IPS DF 6.9 (cell line): ENCODE measurements at regions not wholly inside any gene's neighbourhood (a gene's known extent, or its start where the extent isn't known, plus 50 kb on each side); places are given as distances from the start of the nearest gene placed in this dataset.

ENCODE experiments used
- DNase-seq: peaks from one replicate; pipeline ENCODE4 v3.0.0-alpha.2; 2013; ENCODE audit warnings: low read depth, low spot score
- H3K27ac ChIP-seq: one replicate; pipeline ENCODE4 v1.5.1; 2013; ENCODE audit warnings: low read length, control low read depth
- H3K27me3 ChIP-seq: 2 replicates; pipeline ENCODE4 v1.6.1; 2013; ENCODE audit warnings: mild to moderate bottlenecking, low read length; ENCODE audit not compliant: control insufficient read depth, insufficient read depth
- H3K36me3 ChIP-seq: 2 replicates; pipeline ENCODE4 v1.6.1; 2013; ENCODE audit warnings: low read length; ENCODE audit not compliant: control insufficient read depth, insufficient read depth
- H3K4me1 ChIP-seq: 2 replicates; pipeline ENCODE4 v1.6.1; 2013; ENCODE audit warnings: low read length; ENCODE audit not compliant: control insufficient read depth, insufficient read depth
- H3K4me3 ChIP-seq: 2 replicates; pipeline ENCODE4 v1.5.1; 2013; ENCODE audit warnings: mild to moderate bottlenecking, low read length
- H3K9me3 ChIP-seq: 2 replicates; pipeline ENCODE4 v1.6.1; 2013; ENCODE audit warnings: low read length, inconsistent platforms; ENCODE audit not compliant: control insufficient read depth, insufficient read depth
- WGBS: extraction: QIAGEN DNeasy Blood & Tissue Kit; methylation state at CpG from one replicate; pipeline ENCODE4 v1.1.7; 2013; ENCODE audit warnings: mixed read lengths, missing lambda C conversion rate; ENCODE audit not compliant: insufficient read length, insufficient coverage; 5-methylcytosine and 5-hydroxymethylcytosine counted together

DNA sequence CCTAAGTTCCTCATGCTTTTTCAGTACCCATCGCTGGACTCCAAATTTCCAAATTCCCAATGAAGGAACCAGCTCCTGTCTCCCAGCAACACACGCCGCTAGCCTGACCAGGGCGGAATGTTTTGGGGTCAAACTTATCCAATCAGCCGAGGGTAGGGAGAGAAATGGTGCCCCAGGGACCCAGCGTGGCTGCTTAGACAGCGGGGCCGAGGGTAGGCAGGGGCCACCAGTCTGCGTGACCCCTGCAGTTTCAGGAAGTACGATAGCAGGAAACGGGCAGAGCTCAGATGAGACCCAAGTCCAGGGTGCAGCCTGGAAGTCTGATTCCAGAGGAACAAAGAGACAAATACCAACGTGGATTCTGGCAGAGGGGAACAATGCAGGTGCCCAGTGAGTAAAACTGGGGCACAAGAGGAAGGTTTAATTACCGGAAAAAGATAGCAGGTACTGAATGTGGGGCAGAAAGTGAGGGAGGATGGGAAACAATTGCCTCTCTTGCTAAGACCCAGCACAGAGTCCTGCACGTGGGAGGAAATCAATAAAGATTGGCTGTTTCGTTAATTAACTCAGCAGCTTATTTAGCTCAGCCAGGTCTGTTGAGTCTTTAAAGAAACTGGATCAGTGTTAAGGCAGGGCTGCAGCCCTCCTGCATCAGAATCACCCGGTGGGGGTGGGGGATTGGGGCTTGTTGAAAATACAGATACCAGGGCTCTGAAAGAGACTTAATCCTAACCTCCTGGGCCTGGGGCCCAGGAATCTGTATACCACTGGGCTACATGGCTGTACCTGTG is 50.4 kb upstream of the NFE2L3 start:
- no CpG with 5 or more reads among the region's 16 CpGs for WGBS
- H3K36me3 ChIP-seq = no peaks in the 10 kb centered on the region
- H3K9me3 ChIP-seq = no peaks in the 10 kb centered on the region
- no peaks in the 10 kb centered on the region for H3K27me3 ChIP-seq
- H3K4me3 ChIP-seq = no peak overlapping the region
- peaks cover 8% of the 10 kb centered on the region for H3K4me1 ChIP-seq
- no peak for DNase-seq
- H3K27ac ChIP-seq = no peak overlapping the region

GRCh38 chr7:26102176-26102575 is 49.8 kb upstream of the NFE2L3 start:
- no peak for DNase-seq
- H3K4me3 ChIP-seq = no peak overlapping the region
- peaks cover 8% of the 10 kb centered on the region for H3K4me1 ChIP-seq
- no peaks in the 10 kb centered on the region for H3K9me3 ChIP-seq
- no peaks in the 10 kb centered on the region for H3K27me3 ChIP-seq
- WGBS = no CpG with 5 or more reads among the region's 4 CpGs
- H3K36me3 ChIP-seq = no peaks in the 10 kb centered on the region
- no peak overlapping the region for H3K27ac ChIP-seq
